Natural killer cell (primary cell): ENCODE measurements at regions not wholly inside any gene's neighbourhood (a gene's known extent, or its start where the extent isn't known, plus 50 kb on each side); places are given as distances from the start of the nearest gene placed in this dataset.

Experiments used
- ATAC-seq, 3 donors: fragments of 150-1000 bp in 2 of 3; fragments of 200-7000 bp in 1 of 3; cut with Tn5 transposase; 1 replicate in 1 of 3; 2 replicates in 2 of 3; pipeline ENCODE4 v1.10.0; 2021; ENCODE audit warnings: mild to moderate bottlenecking in 2 of 3, moderate library complexity in 2 of 3
- DNase-seq, 2 donors: peaks; one replicate each; pipeline versions ENCODE4 v3.0.0 to v3.0.0-alpha.2; 2013 to 2021; ENCODE audit warnings: mixed read lengths in 1 of 2
- H3K27ac ChIP-seq: one replicate; pipeline ENCODE4 v1.5.1; 2013; ENCODE audit warnings: mild to moderate bottlenecking, low read length
- H3K27me3 ChIP-seq: one replicate; pipeline ENCODE4 v1.6.1; 2013; ENCODE audit warnings: low read length; ENCODE audit not compliant: control insufficient read depth, insufficient read depth
- H3K36me3 ChIP-seq: one replicate; pipeline ENCODE4 v1.6.1; 2013; ENCODE audit warnings: low read length; ENCODE audit not compliant: control insufficient read depth, insufficient read depth
- H3K4me1 ChIP-seq: one replicate; pipeline ENCODE4 v1.6.1; 2013; ENCODE audit warnings: low read length; ENCODE audit not compliant: control insufficient read depth, insufficient read depth
- H3K4me3 ChIP-seq: one replicate; pipeline ENCODE4 v1.5.1; 2013; ENCODE audit warnings: low read length
- H3K9me3 ChIP-seq: one replicate; pipeline ENCODE4 v1.6.1; 2013; ENCODE audit warnings: low read length; ENCODE audit not compliant: control insufficient read depth, insufficient read depth
- H3K27ac Mint-ChIP-seq, 2 donors: one replicate each; pipeline ENCODE4 v1.8.0; 2022; ENCODE audit warnings: mild to moderate bottlenecking in 2 of 2, mixed read lengths in 2 of 2, moderate library complexity in 1 of 2
- H3K27me3 Mint-ChIP-seq, 2 donors: one replicate each; pipeline ENCODE4 v1.8.0; 2022; ENCODE audit warnings: low read depth in 2 of 2, mixed read lengths in 2 of 2
- H3K36me3 Mint-ChIP-seq: one replicate; pipeline ENCODE4 v1.8.0; 2022; ENCODE audit warnings: mixed read lengths
- H3K4me1 Mint-ChIP-seq, 2 donors: one replicate each; pipeline ENCODE4 v1.8.0; 2022; ENCODE audit warnings: mixed read lengths in 2 of 2
- H3K4me3 Mint-ChIP-seq: one replicate; pipeline ENCODE4 v1.8.0; 2022; ENCODE audit warnings: mild to moderate bottlenecking, moderate library complexity, mixed read lengths
- H3K9me3 Mint-ChIP-seq, 2 donors: one replicate each; pipeline ENCODE4 v1.8.0; 2022; ENCODE audit warnings: mixed read lengths in 2 of 2
- CTCF ChIP-seq: fragments of 200-600 bp; IDR thresholded peaks from one replicate; pipeline ENCODE4 v1.8.0; 2022; ENCODE audit warnings: antibody characterized with exemption
- WGBS: methylation state at CpG from one replicate; pipeline ENCODE4 v1.1.7; 2013; ENCODE audit warnings: missing lambda C conversion rate; ENCODE audit not compliant: insufficient coverage; 5-methylcytosine and 5-hydroxymethylcytosine counted together
- intact Hi-C: fragments of 100-400 bp; cut with micrococcal nuclease; formaldehyde crosslinking; loops from one replicate; pipeline ENCODE4 v1.14.2; 2022

GRCh38 chr10:83582407-83583095, 556.8 kb upstream of the GHITM start:
- intact Hi-C loops, result no loop called here

GRCh38 chr10:83585686-83586085, 553.6 kb upstream of the GHITM start:
- intact Hi-C loops, result no loop called here
- H3K27ac Mint-ChIP-seq, result no peak overlapping the region
- H3K36me3 ChIP-seq, result no peaks in the 10 kb centered on the region

More at GRCh38 chr10:83582407-83583095, 556.8 kb upstream of the GHITM start:
- Histone ChIP-seq H3K27me3 (no peaks in the 10 kb centered on the region), H3K9me3 (peaks cover 7% of the 10 kb centered on the region), H3K36me3 (no peaks in the 10 kb centered on the region), H3K4me3 (no peak overlapping the region), H3K4me1 (no peaks in the 10 kb centered on the region), H3K27ac (no peak overlapping the region)
- H3K4me3 Mint-ChIP-seq, result no peak overlapping the region
- H3K27ac Mint-ChIP-seq, result no peak overlapping the region
- WGBS, result no CpG with 5 or more reads among the region's 3 CpGs
- no peaks in the 10 kb centered on the region for H3K27me3 Mint-ChIP-seq
- no peak for TF ChIP-seq CTCF
- peaks cover 11% of the 10 kb centered on the region for H3K36me3 Mint-ChIP-seq
- no peaks in the 10 kb centered on the region for H3K4me1 Mint-ChIP-seq
- DNase-seq, result no peak
- peaks cover 3 to 4% of the 10 kb centered on the region in 2 donors for H3K9me3 Mint-ChIP-seq
- ATAC-seq, result no peak

GRCh38 chr10:83592337-83592935, 546.9 kb upstream of the GHITM start:
- Mint-ChIP-seq H3K36me3 (peaks cover 17% of the 10 kb centered on the region), H3K9me3 (peaks cover 19 to 35% of the 10 kb centered on the region in 2 donors), H3K27ac (no peak overlapping the region), H3K4me3 (no peak overlapping the region), H3K4me1 (no peaks in the 10 kb centered on the region), H3K27me3 (no peaks in the 10 kb centered on the region)
- ATAC-seq, result no peak
- WGBS, result no CpG with 5 or more reads among the region's 1 CpG
- Histone ChIP-seq H3K4me1 (no peaks in the 10 kb centered on the region), H3K36me3 (no peaks in the 10 kb centered on the region), H3K27me3 (no peaks in the 10 kb centered on the region), H3K9me3 (peaks cover 8% of the 10 kb centered on the region), H3K27ac (no peak overlapping the region), H3K4me3 (no peak overlapping the region)
- DNase-seq, result no peak
- intact Hi-C loops, result no loop called here
- TF ChIP-seq CTCF, result no peak

More at GRCh38 chr10:83585686-83586085, 553.6 kb upstream of the GHITM start:
- Histone ChIP-seq H3K4me1 (no peaks in the 10 kb centered on the region), H3K27me3 (no peaks in the 10 kb centered on the region), H3K4me3 (no peak overlapping the region), H3K9me3 (no peaks in the 10 kb centered on the region), H3K27ac (no peak overlapping the region)
- H3K4me3 Mint-ChIP-seq, result no peak overlapping the region
- no peaks in the 10 kb centered on the region for H3K36me3 Mint-ChIP-seq
- H3K9me3 Mint-ChIP-seq, result peaks cover 0 to 5% of the 10 kb centered on the region in 2 donors
- no peaks in the 10 kb centered on the region for H3K4me1 Mint-ChIP-seq
- 100% methylated on average over 1 of the region's 2 CpGs for WGBS
- no peaks in the 10 kb centered on the region for H3K27me3 Mint-ChIP-seq
- no peak for TF ChIP-seq CTCF
- no peak for DNase-seq
- ATAC-seq, result no peak

GRCh38 chr10:83603708-83604107, 535.6 kb upstream of the GHITM start:
- no peak overlapping the region for H3K27ac ChIP-seq
- no peaks in the 10 kb centered on the region for H3K27me3 ChIP-seq
- intact Hi-C loops, result no loop called here
- no peak overlapping the region for H3K4me3 Mint-ChIP-seq
- H3K27me3 Mint-ChIP-seq, result no peaks in the 10 kb centered on the region
- no peaks in the 10 kb centered on the region for H3K36me3 ChIP-seq
- no peaks in the 10 kb centered on the region for H3K4me1 ChIP-seq
- no peaks in the 10 kb centered on the region for H3K36me3 Mint-ChIP-seq
- H3K4me1 Mint-ChIP-seq, result no peaks in the 10 kb centered on the region
- WGBS, result 89% methylated on average over 1 of the region's 1 CpG
- no peak overlapping the region for H3K4me3 ChIP-seq
- peaks cover 13 to 17% of the 10 kb centered on the region in 2 donors for H3K9me3 Mint-ChIP-seq
- H3K27ac Mint-ChIP-seq, result no peak overlapping the region
- peaks cover 3% of the 10 kb centered on the region for H3K9me3 ChIP-seq
- TF ChIP-seq CTCF, result no peak
- DNase-seq (no peak), ATAC-seq (no peak)
